A673 (cell line): ENCODE measurements at regions not wholly inside any gene's neighbourhood (a gene's known extent, or its start where the extent isn't known, plus 50 kb on each side); places are given as distances from the start of the nearest gene placed in this dataset.

ENCODE experiments used
- BruUV-seq: library from RNA; stranded (reverse); fragments of 400-500 nt; replicated peaks from 2 replicates; lab custom pipeline; 2021; lab: Mats Ljungman, UMichigan
- CTCF ChIA-PET: fragments of 300-600 bp; sonication (Branson Sonifier 250); formaldehyde crosslinking; loops from one replicate; lab custom pipeline; 2022; ENCODE audit warnings: antibody characterized with exemption; lab: Charles Lee
- POLR2A ChIA-PET: fragments of 300-600 bp; sonication (Branson Sonifier 250); formaldehyde crosslinking; loops from one replicate; lab custom pipeline; 2022; ENCODE audit warnings: antibody characterized with exemption; ENCODE audit not compliant: low non-redundant PET; lab: Charles Lee
- DNase-seq: peaks from one replicate; pipeline ENCODE4 v3.0.0-alpha.2; 2015; ENCODE audit warnings: low spot score
- H3K27ac ChIP-seq: fragments of 200-600 bp; sonication (generic); 2 replicates; pipeline ENCODE4 v1.5.1; 2016; ENCODE audit warnings: mixed run types, low read depth, mild to moderate bottlenecking, mixed read lengths, antibody characterized with exemption, low read length; ENCODE audit not compliant: poor library complexity, severe bottlenecking
- H3K27me3 ChIP-seq: fragments of 200-600 bp; sonication (generic); replicated peaks from 2 replicates; pipeline ENCODE4 v1.6.1; 2017; ENCODE audit warnings: mixed run types, low read depth, mild to moderate bottlenecking, mixed read lengths, antibody characterized with exemption, low read length; ENCODE audit not compliant: insufficient read depth, poor library complexity
- H3K36me3 ChIP-seq: fragments of 200-600 bp; sonication (generic); 2 replicates; pipeline ENCODE4 v1.6.1; 2016; ENCODE audit warnings: mixed run types, mild to moderate bottlenecking, mixed read lengths, antibody characterized with exemption, low read length; ENCODE audit not compliant: insufficient read depth, poor library complexity, severe bottlenecking
- H3K4me1 ChIP-seq: fragments of 200-600 bp; sonication (generic); 2 replicates; pipeline ENCODE4 v1.6.1; 2017; ENCODE audit warnings: mixed run types, mild to moderate bottlenecking, mixed read lengths, antibody characterized with exemption, low read length; ENCODE audit not compliant: insufficient read depth, poor library complexity, severe bottlenecking
- H3K4me3 ChIP-seq: fragments of 200-600 bp; sonication (generic); 2 replicates; pipeline ENCODE4 v1.5.1; 2016; ENCODE audit warnings: low read depth, mixed run types, mild to moderate bottlenecking, mixed read lengths, low read length; ENCODE audit not compliant: poor library complexity, severe bottlenecking
- H3K9me3 ChIP-seq: fragments of 200-600 bp; sonication (generic); 2 replicates; pipeline ENCODE4 v1.6.1; 2016; ENCODE audit warnings: mixed run types, low read depth, mild to moderate bottlenecking, mixed read lengths, antibody characterized with exemption, low read length; ENCODE audit not compliant: poor library complexity, severe bottlenecking
- EZH2 ChIP-seq: fragments of 200-600 bp; sonication (generic); IDR thresholded peaks from 2 replicates; pipeline ENCODE4 v1.6.1; 2017; ENCODE audit warnings: borderline replicate concordance, low read depth, mild to moderate bottlenecking, mixed read lengths, antibody characterized with exemption, low read length; ENCODE audit not compliant: poor library complexity, severe bottlenecking
- intact Hi-C: fragments of 100-400 bp; cut with micrococcal nuclease; formaldehyde crosslinking; loops from one replicate; pipeline ENCODE4 v1.10.0; 2022; ENCODE audit not compliant: unreplicated experiment
- TF ChIP-seq, protein P1 (sequence below): fragments of 300-800, 200-600 bp; sonication (generic); conservative IDR thresholded peaks from 2 replicates; pipeline ENCODE4 v1.5.1; 2017; ENCODE audit warnings: low read depth, mild to moderate bottlenecking, antibody characterized with exemption, low read length, moderate library complexity, mixed read lengths

DNA sequence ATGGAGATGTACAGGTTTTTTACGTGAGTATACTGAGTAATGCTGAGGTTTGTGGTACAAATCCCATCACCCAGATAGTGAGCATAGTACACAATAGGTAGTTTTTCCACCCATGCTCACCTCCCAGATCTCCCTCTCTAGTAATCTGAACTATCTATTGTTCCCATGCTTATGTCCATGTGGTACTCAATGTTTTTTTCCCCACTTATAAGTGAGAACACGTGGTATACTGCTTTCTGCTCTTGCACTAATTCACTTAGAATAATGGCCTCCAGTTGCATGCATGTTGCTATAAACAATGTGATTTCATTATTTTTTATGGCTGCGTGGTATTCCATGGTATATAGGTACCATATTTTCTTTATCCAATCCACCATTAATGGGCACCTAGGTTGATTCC, 593.9 kb downstream of the ANXA1 start:
- no peaks in the 10 kb centered on the region for H3K27me3 ChIP-seq
- ChIA-PET POLR2A (no interaction called here), CTCF (no interaction called here)
- H3K36me3 ChIP-seq = no peaks in the 10 kb centered on the region
- no peaks in the 10 kb centered on the region for H3K9me3 ChIP-seq
- no peak for DNase-seq
- intact Hi-C loops = no loop called here
- BruUV-seq = no TSS peak
- no peak for TF ChIP-seq EZH2
- TF ChIP-seq, protein P1, sequence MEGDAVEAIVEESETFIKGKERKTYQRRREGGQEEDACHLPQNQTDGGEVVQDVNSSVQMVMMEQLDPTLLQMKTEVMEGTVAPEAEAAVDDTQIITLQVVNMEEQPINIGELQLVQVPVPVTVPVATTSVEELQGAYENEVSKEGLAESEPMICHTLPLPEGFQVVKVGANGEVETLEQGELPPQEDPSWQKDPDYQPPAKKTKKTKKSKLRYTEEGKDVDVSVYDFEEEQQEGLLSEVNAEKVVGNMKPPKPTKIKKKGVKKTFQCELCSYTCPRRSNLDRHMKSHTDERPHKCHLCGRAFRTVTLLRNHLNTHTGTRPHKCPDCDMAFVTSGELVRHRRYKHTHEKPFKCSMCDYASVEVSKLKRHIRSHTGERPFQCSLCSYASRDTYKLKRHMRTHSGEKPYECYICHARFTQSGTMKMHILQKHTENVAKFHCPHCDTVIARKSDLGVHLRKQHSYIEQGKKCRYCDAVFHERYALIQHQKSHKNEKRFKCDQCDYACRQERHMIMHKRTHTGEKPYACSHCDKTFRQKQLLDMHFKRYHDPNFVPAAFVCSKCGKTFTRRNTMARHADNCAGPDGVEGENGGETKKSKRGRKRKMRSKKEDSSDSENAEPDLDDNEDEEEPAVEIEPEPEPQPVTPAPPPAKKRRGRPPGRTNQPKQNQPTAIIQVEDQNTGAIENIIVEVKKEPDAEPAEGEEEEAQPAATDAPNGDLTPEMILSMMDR = no peak
- H3K27ac ChIP-seq = no peak overlapping the region
- no peak overlapping the region for H3K4me3 ChIP-seq
- H3K4me1 ChIP-seq = no peaks in the 10 kb centered on the region

DNA sequence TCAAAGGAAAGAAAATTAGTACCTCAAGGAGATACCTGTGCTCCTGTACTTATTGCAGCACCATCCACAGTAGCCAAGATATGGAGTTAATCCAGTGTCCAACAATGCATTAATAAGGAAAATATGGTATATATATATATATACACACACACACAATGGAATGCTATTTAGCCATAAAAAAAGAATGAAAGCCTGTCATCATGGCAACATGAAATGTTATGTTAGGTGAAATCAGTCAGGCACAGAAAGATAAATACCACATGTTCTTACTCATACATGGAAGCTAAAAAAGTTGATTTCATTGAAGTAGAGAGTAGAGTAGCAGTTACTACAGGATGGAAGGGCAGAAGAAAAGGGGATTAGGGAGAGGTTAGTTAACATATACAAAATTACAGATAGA, 601.5 kb downstream of the ANXA1 start:
- CTCF ChIA-PET = no interaction called here
- BruUV-seq = no TSS peak
- POLR2A ChIA-PET = no interaction called here
- Histone ChIP-seq H3K36me3 (no peaks in the 10 kb centered on the region), H3K9me3 (no peaks in the 10 kb centered on the region), H3K4me1 (no peaks in the 10 kb centered on the region), H3K4me3 (no peak overlapping the region), H3K27me3 (no peaks in the 10 kb centered on the region), H3K27ac (no peak overlapping the region)
- TF ChIP-seq, protein P1 = no peak
- TF ChIP-seq EZH2 = no peak
- intact Hi-C loops = no loop called here
- no peak for DNase-seq

DNA sequence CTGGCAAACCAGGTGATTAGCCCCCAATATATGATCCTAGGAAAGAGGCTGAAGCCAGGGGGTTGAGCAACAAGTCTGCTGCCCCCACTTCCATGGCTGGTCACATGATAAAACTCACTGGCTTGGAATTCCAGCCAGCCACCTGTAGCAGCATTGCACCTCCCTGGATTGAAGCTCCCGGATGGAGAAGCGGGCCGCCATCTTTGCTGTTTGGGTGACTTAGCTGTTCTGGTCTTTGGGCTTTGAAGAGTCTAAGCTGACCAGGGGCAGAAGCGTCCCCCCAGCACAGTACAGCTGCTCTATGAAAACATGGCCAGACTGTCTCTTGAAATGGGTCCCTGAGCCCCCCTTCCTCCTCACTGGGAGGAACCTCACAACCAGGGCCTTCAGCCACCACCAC, 610.2 kb downstream of the ANXA1 start:
- no peaks in the 10 kb centered on the region for H3K36me3 ChIP-seq
- BruUV-seq = no TSS peak
- no peaks in the 10 kb centered on the region for H3K4me1 ChIP-seq
- CTCF ChIA-PET = no interaction called here
- DNase-seq = no peak
- no peaks in the 10 kb centered on the region for H3K27me3 ChIP-seq
- no peak for TF ChIP-seq EZH2
- TF ChIP-seq, protein P1 = no peak
- H3K27ac ChIP-seq = no peak overlapping the region
- no peak overlapping the region for H3K4me3 ChIP-seq
- intact Hi-C loops = no loop called here
- POLR2A ChIA-PET = no interaction called here
- no peaks in the 10 kb centered on the region for H3K9me3 ChIP-seq

DNA sequence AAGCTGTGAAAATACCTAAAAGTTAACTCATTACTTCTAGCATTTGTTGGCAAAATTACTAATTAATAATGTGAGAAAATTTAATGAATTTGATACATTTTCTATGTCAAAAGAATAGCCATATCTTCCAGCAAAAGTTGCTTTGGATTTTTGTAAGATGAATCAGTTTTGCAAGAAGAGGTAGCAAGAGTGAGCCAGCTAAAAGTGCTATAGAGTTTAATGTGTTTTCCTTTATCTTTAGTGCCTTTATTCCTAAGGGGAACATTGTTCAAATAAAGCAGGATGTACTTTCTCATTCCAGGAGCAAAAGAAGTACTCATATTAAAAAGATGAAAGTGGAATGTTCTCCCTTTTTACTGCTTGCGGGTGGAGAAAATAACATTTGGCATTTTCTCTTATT, 622.2 kb downstream of the ANXA1 start:
- ChIA-PET POLR2A (no interaction called here), CTCF (no interaction called here)
- Histone ChIP-seq H3K4me3 (no peak overlapping the region), H3K36me3 (no peaks in the 10 kb centered on the region), H3K27ac (no peak overlapping the region), H3K27me3 (peaks cover 5% of the 10 kb centered on the region), H3K9me3 (no peaks in the 10 kb centered on the region), H3K4me1 (no peaks in the 10 kb centered on the region)
- no peak for TF ChIP-seq EZH2
- TF ChIP-seq, protein P1 = no peak
- BruUV-seq = no TSS peak
- no peak for DNase-seq
- intact Hi-C loops = no loop called here
